Keratinocyte (primary cell): ENCODE measurements at regions not wholly inside any gene's neighbourhood (a gene's known extent, or its start where the extent isn't known, plus 50 kb on each side); places are given as distances from the start of the nearest gene placed in this dataset.

Experiments
- EZH2 ChIP-seq: IDR thresholded peaks from one replicate; pipeline ENCODE4 v1.6.1; 2012; ENCODE audit warnings: inconsistent platforms, mild to moderate bottlenecking, low read length, moderate library complexity
- TF ChIP-seq, protein P1 (sequence below), 3 experiments: IDR thresholded peaks in 1 of 3; conservative IDR thresholded peaks in 1 of 3; optimal IDR thresholded peaks in 1 of 3; 2 replicates in 2 of 3; 3 replicates in 1 of 3; pipeline versions ENCODE3 to v1.5.1; 2011; ENCODE audit warnings: low read length in 3 of 3, mild to moderate bottlenecking in 3 of 3, moderate library complexity in 2 of 3, control low read depth in 1 of 3, inconsistent platforms in 1 of 3; ENCODE audit not compliant: insufficient read depth in 2 of 3; ENCODE audit errors: extremely low read depth in 1 of 3

DNA sequence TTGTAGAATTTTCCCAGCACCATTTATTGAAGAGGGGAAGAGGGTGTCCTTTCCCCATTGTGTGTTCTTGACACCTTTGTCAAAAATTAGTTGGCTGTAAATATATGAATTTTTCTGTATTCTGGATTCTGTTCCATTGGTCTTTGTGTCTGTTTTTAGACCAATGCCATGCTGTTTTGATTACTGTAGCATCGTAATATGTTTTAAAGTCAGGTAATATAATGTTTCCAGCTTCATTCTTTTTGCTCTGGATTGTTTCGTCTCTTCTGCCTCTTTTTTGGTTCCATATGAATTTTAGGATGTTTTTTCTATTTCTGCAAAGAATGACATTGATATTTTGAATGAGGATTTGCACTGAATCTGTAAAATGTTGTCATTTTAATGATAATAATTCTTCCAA, 331.9 kb upstream of the RGS6 start:
- TF ChIP-seq, protein P1, sequence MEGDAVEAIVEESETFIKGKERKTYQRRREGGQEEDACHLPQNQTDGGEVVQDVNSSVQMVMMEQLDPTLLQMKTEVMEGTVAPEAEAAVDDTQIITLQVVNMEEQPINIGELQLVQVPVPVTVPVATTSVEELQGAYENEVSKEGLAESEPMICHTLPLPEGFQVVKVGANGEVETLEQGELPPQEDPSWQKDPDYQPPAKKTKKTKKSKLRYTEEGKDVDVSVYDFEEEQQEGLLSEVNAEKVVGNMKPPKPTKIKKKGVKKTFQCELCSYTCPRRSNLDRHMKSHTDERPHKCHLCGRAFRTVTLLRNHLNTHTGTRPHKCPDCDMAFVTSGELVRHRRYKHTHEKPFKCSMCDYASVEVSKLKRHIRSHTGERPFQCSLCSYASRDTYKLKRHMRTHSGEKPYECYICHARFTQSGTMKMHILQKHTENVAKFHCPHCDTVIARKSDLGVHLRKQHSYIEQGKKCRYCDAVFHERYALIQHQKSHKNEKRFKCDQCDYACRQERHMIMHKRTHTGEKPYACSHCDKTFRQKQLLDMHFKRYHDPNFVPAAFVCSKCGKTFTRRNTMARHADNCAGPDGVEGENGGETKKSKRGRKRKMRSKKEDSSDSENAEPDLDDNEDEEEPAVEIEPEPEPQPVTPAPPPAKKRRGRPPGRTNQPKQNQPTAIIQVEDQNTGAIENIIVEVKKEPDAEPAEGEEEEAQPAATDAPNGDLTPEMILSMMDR (optimal IDR thresholded peaks at IDR 0.05 in 1 of 3, IDR thresholded peaks at IDR 0.05 in 1 of 3, conservative IDR thresholded peaks at IDR 0.05 in 1 of 3; ENCODE audit: extremely low read depth in 1 of 3, insufficient read depth in 2 of 3, low read length in 3 of 3) = no peak
- TF ChIP-seq EZH2 = no peak
